Subcutaneous abdominal adipose tissue (tissue), 5 donors: ENCODE measurements at regions not wholly inside any gene's neighbourhood (a gene's known extent, or its start where the extent isn't known, plus 50 kb on each side); places are given as distances from the start of the nearest gene placed in this dataset.

ENCODE experiments used
- H3K27ac ChIP-seq: one replicate; pipeline ENCODE4 v1.7.0; 2013; ENCODE audit warnings: low read depth, mild to moderate bottlenecking, inconsistent platforms, low read length, moderate library complexity
- H3K27me3 ChIP-seq, 5 donors: one replicate each; pipeline ENCODE4 v1.7.0; 2013; ENCODE audit warnings: low read length in 5 of 5, inconsistent platforms in 1 of 5; ENCODE audit not compliant: control insufficient read depth in 5 of 5, insufficient read depth in 4 of 5
- H3K36me3 ChIP-seq, 5 donors: one replicate each; pipeline ENCODE4 v1.7.0; 2013; ENCODE audit warnings: low read length in 5 of 5; ENCODE audit not compliant: control insufficient read depth in 5 of 5, insufficient read depth in 5 of 5
- H3K4me1 ChIP-seq, 5 donors: one replicate each; pipeline ENCODE4 v1.7.0; 2013; ENCODE audit warnings: low read length in 5 of 5, mild to moderate bottlenecking in 3 of 5, moderate library complexity in 1 of 5; ENCODE audit not compliant: control insufficient read depth in 5 of 5, insufficient read depth in 5 of 5
- H3K4me3 ChIP-seq, 5 donors: one replicate each; pipeline ENCODE4 v1.7.0; 2013; ENCODE audit warnings: low read length in 5 of 5, low read depth in 1 of 5
- H3K9ac ChIP-seq, 5 donors: one replicate each; pipeline ENCODE4 v1.7.0; 2013; ENCODE audit warnings: low read length in 5 of 5, mild to moderate bottlenecking in 4 of 5, moderate library complexity in 3 of 5
- H3K9me3 ChIP-seq, 5 donors: one replicate each; pipeline ENCODE4 v1.7.0; 2013; ENCODE audit warnings: low read length in 5 of 5; ENCODE audit not compliant: control insufficient read depth in 5 of 5
- donor health status: healthy.
- donor health status: healthy.
- donor health status: healthy.
- donor health status: healthy.
- donor health status: healthy.

DNA sequence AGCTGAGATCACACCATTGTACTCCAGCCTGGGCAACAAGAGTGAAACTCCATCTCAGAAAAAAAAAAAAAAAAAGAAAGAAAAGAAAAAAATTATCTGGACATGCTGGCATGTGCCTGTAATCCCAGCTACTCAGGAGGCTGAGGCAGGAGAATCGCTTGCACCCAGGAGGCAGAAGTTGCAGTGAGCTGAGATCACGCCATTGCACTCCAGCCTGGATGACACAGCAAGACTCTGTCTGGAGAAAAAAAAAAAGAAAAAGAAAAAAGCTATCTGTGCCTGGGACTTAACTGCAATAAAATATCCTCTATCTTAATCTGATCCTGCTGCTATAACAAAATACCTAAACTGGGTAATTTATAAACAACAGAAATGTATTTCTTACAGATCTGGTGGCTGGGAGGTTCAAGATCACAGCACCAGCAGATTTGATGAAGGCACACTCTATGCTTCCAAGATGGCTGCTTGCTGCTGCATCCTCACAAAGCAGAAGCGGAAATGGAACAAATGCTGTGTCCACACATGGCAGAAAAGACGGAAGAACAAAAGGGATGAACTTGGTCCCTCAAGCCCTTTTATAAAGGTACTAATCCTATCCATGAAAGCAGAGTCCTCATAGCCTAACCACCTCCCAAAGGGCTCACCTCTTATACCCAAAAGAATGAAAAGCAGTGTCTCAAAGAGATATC is 273.3 kb upstream of the JARID2 start:
- Histone ChIP-seq H3K9ac (no peak overlapping the region), H3K27me3 (no peaks in the 10 kb centered on the region), H3K9me3 (peaks cover 0 to 4% (median 0%) of the 10 kb centered on the region in 5 donors), H3K27ac (no peak overlapping the region), H3K4me1 (peaks cover 0 to 11% (median 0%) of the 10 kb centered on the region in 5 donors), H3K36me3 (no peaks in the 10 kb centered on the region), H3K4me3 (no peak overlapping the region)

DNA sequence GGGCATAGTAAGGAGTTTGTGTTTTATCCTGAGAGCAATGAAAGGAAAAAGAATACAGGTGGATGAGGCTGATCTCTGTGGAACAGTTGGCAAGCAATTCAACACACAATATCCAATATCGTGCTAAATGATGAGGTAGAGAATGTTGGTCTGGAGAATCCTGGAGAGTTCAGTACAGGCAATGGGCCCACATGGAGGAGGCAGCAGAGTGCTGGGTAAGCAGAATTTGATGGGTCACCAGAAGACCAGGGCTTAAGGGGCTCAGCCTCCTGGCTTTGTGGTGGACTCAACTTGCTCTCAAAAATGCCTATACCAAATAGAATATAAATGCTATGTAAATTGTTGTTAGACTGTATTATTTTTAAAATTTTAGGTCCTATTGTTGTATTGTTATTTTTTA is 271.5 kb upstream of the JARID2 start:
- Histone ChIP-seq H3K4me3 (no peak overlapping the region), H3K4me1 (peaks cover 0 to 23% (median 0%) of the 10 kb centered on the region in 5 donors), H3K27me3 (no peaks in the 10 kb centered on the region), H3K27ac (no peak overlapping the region), H3K9ac (no peak overlapping the region), H3K36me3 (no peaks in the 10 kb centered on the region), H3K9me3 (peaks cover 0 to under 1% (median 0%) of the 10 kb centered on the region in 5 donors)

DNA sequence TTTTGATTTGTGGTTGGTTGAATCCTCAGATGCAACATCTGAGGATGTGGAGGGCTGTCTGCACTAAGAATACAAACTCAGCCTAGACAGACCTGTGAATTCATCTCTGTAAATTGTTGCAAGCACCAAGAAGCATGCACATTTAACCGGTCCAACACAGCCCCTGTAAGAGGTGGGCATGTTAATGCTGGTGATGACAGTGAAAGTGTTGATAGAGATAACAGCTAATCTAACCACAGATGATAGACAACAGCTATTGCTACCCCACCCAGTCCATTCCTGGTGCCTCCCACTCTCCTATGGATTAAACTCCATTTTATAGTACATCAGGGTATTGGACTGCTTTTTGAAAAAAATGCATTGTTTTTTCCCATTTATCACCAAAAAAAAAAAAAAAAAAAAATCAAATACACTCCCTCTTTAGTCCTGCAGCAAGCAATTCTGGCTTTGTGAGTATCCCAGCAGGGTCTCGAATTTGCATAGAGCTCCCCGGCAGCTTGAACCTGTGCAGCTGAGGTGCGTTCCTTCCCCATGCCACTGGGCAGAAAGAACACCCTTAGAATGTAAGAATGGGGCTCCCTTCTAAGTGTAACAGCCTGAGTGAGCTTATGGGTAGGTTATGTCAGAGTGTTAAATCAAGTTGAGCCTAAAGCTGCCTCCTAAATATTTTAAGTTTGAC is 270.9 kb upstream of the JARID2 start:
- H3K4me3 ChIP-seq = no peak overlapping the region
- H3K9me3 ChIP-seq = no peaks in the 10 kb centered on the region
- H3K27me3 ChIP-seq = no peaks in the 10 kb centered on the region
- no peaks in the 10 kb centered on the region for H3K36me3 ChIP-seq
- H3K9ac ChIP-seq = no peak overlapping the region
- peaks cover 0 to 23% (median 0%) of the 10 kb centered on the region in 5 donors for H3K4me1 ChIP-seq
- no peak overlapping the region for H3K27ac ChIP-seq

DNA sequence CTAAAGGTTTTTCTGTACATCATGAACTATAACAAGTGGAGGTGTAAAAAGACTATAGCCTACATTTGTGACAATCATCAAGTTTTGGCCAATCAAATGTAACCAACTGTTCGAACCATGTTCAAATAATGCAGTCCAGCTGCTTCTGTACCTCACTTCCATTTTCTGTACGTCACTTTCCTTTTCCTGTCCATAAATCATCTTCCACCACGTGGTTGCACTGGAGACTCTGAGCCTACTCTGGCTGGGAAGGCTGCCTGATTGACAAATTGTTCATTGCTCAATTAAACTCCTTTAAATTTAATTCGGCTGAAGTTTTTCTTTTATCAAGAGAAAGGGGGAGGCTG is 270.4 kb upstream of the JARID2 start:
- no peak overlapping the region for H3K9ac ChIP-seq
- no peak overlapping the region for H3K4me3 ChIP-seq
- peaks cover 0 to 23% (median 0%) of the 10 kb centered on the region in 5 donors for H3K4me1 ChIP-seq
- H3K36me3 ChIP-seq = no peaks in the 10 kb centered on the region
- H3K9me3 ChIP-seq = no peaks in the 10 kb centered on the region
- H3K27ac ChIP-seq = no peak overlapping the region
- H3K27me3 ChIP-seq = no peaks in the 10 kb centered on the region

DNA sequence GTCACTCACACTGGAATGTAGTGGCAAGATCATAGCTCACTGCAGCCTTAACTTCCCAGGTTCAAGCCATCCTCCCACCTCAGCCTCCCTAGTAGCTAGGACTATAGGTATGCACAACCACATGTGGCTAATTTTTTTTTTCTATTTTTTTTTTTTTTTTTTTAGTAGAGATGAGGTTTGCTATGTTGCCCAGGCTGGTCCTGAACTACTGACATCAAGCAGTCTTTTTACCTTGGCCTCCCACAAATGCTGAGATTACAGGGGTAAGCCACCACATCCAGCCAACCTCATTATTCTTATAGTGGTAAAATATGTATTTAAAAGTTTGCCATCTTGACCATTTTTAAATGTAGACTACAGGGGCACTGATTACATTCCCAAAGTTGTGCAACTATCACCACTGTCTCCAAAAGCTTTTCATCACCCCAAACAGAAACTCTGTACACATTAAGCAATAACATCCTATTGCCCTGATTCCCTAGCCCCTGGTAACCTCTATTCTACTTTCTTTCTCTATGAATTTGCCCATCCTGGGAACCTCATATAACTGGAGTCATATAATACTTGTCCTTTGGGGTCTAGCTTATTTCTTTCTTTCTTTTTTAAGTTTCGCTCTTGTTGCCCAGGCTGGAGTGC is 268.0 kb upstream of the JARID2 start:
- Histone ChIP-seq H3K9ac (no peak overlapping the region), H3K4me1 (peaks cover 0 to 23% (median 0%) of the 10 kb centered on the region in 5 donors), H3K27ac (no peak overlapping the region), H3K9me3 (no peaks in the 10 kb centered on the region), H3K4me3 (no peak overlapping the region), H3K36me3 (no peaks in the 10 kb centered on the region), H3K27me3 (no peaks in the 10 kb centered on the region)

DNA sequence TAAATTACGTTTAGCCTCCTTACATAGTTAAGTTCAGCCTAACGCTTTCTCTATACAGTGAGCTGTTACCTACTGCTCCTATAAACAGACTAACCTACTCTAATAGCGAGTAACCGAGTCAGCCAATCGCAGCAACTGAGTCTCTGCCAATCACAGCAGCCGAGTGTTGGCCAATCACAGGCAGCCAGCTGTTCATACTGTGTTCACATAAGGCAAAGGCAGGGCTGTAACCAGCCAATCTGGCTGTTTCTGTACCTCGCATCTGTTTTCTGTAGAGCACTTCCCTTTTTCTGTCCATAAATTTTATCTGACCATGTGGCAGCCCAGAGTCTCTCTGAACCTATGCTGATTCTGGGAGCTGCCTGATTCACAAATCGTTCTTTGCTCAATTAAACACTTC is 263.9 kb upstream of the JARID2 start:
- H3K27ac ChIP-seq = no peak overlapping the region
- H3K27me3 ChIP-seq = no peaks in the 10 kb centered on the region
- H3K9ac ChIP-seq = no peak overlapping the region
- no peak overlapping the region for H3K4me3 ChIP-seq
- H3K36me3 ChIP-seq = no peaks in the 10 kb centered on the region
- no peaks in the 10 kb centered on the region for H3K9me3 ChIP-seq
- peaks cover 4 to 27% (median 15%) of the 10 kb centered on the region in 5 donors for H3K4me1 ChIP-seq

DNA sequence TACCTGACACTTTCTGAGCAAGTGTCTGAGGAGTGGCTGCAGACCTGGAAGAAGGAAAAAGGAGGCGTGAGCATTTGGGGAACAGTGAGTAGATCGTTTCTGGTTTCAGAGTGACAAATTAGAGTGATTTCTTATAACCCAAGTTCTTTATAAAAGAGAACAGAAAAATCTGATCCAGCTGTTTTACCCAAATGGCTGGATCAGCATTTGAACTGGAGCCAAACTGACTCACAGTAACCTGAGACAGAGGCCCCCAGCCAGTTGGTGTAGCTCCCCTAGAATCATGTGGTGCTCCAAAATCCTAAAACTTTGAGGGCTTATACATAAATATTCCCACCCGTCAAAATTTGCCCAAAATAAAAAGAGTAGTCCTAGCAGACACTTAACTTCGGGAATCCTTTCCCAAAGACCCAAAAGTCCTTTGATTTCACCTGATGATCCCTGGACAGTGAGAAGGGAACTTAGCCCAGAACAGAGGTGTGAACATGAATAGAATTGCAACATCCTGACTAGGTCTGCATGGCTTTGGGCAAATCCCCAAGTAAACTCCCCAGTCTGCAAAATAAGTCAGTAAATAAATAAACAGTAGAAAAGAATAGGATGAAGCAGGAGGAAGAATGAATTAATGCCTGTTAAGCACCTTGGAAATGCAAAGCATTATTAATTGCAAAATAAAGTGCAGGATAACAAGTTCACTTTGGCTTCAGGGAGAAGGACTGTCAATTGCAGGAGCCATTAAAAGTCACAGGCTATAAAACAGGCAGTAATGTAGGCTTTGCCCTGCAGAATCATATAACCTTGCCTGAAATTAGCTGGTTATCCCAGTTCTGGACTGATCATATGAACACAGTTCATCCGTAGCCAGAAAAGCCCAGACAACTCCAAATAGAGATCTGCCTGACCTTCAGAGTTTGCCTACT is 262.0 kb upstream of the JARID2 start:
- H3K4me1 ChIP-seq = peaks cover 4 to 16% (median 10%) of the 10 kb centered on the region in 5 donors
- no peaks in the 10 kb centered on the region for H3K27me3 ChIP-seq
- H3K36me3 ChIP-seq = no peaks in the 10 kb centered on the region
- no peaks in the 10 kb centered on the region for H3K9me3 ChIP-seq
- H3K27ac ChIP-seq = no peak overlapping the region
- peak overlapping the region in 4 of 5 donors; percentile 1 to 39 (median 14) for H3K4me3 ChIP-seq
- H3K9ac ChIP-seq = no peak overlapping the region

DNA sequence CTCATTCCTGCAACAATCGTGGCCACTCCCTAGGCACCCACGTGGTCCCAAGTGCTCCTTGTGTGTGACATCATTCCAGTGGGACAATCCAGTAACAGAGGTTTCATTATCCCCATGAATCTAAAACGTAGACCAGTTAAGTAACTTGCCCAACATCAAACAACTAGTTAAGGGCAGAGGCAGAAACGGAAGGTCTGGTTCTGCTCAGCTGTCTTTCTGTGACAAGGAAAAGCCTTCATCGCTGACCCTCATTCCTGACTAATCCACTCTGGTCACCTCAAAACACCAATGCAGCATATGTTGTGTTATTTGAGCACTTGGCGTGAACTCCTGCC is 261.4 kb upstream of the JARID2 start:
- Histone ChIP-seq H3K9me3 (no peaks in the 10 kb centered on the region), H3K4me1 (peaks cover 4 to 16% (median 10%) of the 10 kb centered on the region in 5 donors), H3K4me3 (peak overlapping the region in 4 of 5 donors; percentile 1 to 39 (median 14)), H3K27ac (no peak overlapping the region), H3K36me3 (no peaks in the 10 kb centered on the region), H3K27me3 (no peaks in the 10 kb centered on the region), H3K9ac (no peak overlapping the region)

DNA sequence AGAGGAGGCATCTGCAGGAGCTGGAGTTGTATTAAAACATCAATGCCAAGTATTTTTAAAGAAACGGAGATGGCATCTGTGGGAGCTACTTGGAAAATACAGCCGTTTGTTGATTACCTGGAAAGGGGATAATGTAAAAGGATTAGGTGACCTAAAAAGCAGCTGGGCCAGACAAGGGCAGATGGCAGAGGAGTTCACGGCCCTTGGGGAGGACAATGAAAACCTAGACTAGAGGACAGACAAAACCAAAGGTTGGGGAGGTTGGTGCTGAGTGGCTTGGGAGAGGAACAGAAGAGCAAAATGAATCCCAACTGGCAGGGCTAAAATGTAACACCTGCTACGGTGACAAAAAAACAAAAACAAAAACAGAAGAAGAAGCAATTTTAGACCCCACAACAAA is 260.5 kb upstream of the JARID2 start:
- Histone ChIP-seq H3K27ac (no peak overlapping the region), H3K9ac (no peak overlapping the region), H3K27me3 (no peaks in the 10 kb centered on the region), H3K36me3 (no peaks in the 10 kb centered on the region), H3K9me3 (no peaks in the 10 kb centered on the region), H3K4me1 (peaks cover 4 to 16% (median 10%) of the 10 kb centered on the region in 5 donors), H3K4me3 (no peak overlapping the region)
